ENCODE measurements at regions not wholly inside any gene's neighbourhood (a gene's known extent, or its start where the extent isn't known, plus 50 kb on each side); places are given as distances from the start of the nearest gene placed in this dataset.
"Not testable (repeated sequence)": the region's sequence is repeated elsewhere in the genome, so short reads cannot be mapped to it uniquely, and the experiment has no call there.

DNA sequence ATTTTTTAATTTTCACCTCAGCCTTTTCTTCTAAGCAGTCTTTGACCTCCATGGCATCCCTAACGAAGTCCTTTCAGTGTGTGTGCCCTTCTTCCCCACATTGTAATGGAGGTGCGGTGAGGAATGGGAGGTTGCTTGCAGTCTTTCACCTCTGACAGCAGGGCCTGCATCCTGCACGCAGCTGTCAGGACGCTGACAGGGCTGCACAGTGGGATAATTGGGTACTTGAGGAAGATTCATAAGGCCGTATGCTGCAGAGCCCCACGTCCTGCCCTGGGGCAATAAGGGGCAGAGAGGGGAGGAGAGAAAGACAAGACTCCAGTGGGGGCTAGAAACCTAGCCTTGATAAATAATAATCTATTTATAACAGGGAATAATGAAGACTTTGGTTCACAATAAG lies 184.7 kb downstream of the SAMD5 start:
- TF ChIP-seq, protein P1, sequence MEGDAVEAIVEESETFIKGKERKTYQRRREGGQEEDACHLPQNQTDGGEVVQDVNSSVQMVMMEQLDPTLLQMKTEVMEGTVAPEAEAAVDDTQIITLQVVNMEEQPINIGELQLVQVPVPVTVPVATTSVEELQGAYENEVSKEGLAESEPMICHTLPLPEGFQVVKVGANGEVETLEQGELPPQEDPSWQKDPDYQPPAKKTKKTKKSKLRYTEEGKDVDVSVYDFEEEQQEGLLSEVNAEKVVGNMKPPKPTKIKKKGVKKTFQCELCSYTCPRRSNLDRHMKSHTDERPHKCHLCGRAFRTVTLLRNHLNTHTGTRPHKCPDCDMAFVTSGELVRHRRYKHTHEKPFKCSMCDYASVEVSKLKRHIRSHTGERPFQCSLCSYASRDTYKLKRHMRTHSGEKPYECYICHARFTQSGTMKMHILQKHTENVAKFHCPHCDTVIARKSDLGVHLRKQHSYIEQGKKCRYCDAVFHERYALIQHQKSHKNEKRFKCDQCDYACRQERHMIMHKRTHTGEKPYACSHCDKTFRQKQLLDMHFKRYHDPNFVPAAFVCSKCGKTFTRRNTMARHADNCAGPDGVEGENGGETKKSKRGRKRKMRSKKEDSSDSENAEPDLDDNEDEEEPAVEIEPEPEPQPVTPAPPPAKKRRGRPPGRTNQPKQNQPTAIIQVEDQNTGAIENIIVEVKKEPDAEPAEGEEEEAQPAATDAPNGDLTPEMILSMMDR (IDR thresholded peaks at IDR 0.05; ENCODE audit: extremely low read depth, insufficient read depth, missing control alignments): no peak
- in situ Hi-C loops (cut with MboI; ENCODE audit: low pct_unique_long_range_greater_than_20kb, low sequenced_read_pairs, unreplicated experiment): no loop called here
- no peak for DNase-seq (ENCODE audit: low spot score)

GRCh38 chr6:147694556-147694955 lies 186.1 kb downstream of the SAMD5 start:
- in situ Hi-C loops (cut with MboI; ENCODE audit: low pct_unique_long_range_greater_than_20kb, low sequenced_read_pairs, unreplicated experiment); DNase-seq (ENCODE audit: low spot score): not testable (repeated sequence)

GRCh38 chr6:147695819-147696218 lies 187.3 kb downstream of the SAMD5 start:
- DNase-seq (ENCODE audit: low spot score): no peak

GRCh38 chr6:147699140-147699539 lies 190.7 kb downstream of the SAMD5 start:
- no peak for DNase-seq (ENCODE audit: low spot score)
- in situ Hi-C loops (cut with MboI; ENCODE audit: low pct_unique_long_range_greater_than_20kb, low sequenced_read_pairs, unreplicated experiment): no loop called here
- TF ChIP-seq, protein P1 (IDR thresholded peaks at IDR 0.05; ENCODE audit: extremely low read depth, insufficient read depth, missing control alignments): no peak

More at GRCh38 chr6:147695819-147696218, 187.3 kb downstream of the SAMD5 start:
- TF ChIP-seq, protein P1 (IDR thresholded peaks at IDR 0.05; ENCODE audit: extremely low read depth, insufficient read depth, missing control alignments): no peak
- in situ Hi-C loops (cut with MboI; ENCODE audit: low pct_unique_long_range_greater_than_20kb, low sequenced_read_pairs, unreplicated experiment): no loop called here

DNA sequence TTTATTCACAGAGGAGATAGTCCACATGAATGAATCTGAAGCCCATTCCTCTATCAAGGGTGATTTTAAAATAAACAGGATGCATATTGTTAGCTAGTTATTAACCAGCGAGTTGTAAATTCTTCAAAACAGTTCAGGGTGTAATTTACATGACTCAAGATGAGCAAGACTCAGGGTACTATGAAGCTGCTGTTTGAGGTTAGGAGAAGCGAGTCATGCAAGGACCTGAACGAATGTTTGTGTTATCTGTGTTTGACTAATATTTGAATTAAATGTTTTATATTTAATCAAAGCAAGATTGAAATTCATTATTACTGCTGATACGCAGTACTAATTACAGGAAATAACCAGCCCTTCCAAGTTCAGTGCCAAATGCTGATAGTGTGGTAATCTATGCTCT lies 191.1 kb downstream of the SAMD5 start:
- in situ Hi-C loops (cut with MboI; ENCODE audit: low pct_unique_long_range_greater_than_20kb, low sequenced_read_pairs, unreplicated experiment): no loop called here
- no peak for DNase-seq (ENCODE audit: low spot score)
- TF ChIP-seq, protein P1 (IDR thresholded peaks at IDR 0.05; ENCODE audit: extremely low read depth, insufficient read depth, missing control alignments): no peak

DNA sequence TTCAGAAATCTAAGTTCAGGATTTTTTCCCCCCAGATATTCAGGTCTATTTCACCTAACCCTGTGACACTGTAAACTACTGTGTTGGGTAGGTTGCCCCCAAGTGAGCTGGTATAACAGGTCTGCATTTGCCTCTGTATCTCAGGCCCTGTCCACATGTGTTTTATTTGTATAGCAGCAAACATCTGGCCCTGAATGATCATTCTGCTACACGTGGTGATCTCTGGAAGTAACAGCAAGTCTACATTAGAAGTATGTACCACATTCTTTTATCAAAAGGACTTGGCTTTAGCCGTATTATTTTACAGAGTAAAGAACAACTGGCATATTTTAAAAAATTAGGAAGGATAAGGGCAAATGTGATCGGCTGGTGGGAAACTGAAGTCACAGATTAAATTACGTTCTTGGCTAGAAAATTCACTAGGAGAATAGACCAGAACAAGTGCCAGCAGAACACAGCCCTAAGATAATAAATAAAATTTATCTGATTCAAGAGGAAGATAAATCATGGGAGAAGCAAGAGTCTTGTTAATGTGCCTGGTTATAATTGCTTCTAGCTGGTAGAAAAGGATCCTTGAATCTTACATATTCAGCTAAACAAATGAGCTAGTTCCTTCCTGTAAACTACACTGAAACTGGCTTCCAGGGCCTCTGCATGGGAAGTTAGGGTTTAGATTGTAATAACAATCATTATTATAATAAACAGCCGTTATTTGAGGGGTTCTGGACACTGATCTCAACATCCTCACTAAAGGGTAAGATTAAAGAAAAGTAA lies 192.1 kb downstream of the SAMD5 start:
- in situ Hi-C loops (cut with MboI; ENCODE audit: low pct_unique_long_range_greater_than_20kb, low sequenced_read_pairs, unreplicated experiment): no loop called here
- no peak for DNase-seq (ENCODE audit: low spot score)
- TF ChIP-seq, protein P1 (IDR thresholded peaks at IDR 0.05; ENCODE audit: extremely low read depth, insufficient read depth, missing control alignments): no peak

DNA sequence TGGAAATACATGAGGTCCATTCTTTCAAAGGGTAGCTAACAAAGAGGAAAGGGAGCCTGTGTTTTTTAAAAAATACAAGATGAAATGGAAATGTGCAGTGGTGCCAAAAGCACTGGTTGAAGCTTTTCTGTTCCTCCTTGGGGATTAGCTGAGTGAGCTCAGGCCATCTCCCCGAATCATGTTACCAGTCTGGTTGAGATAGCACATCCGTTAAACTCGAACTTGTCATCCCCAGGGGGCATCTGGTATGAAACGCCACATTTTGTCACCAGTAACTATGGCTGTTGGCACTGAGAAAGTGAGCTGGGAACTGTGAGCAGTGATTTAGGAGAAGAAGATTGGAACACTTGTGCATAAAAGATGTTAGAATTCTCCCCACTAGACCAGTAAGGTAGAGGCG lies 196.2 kb downstream of the SAMD5 start:
- DNase-seq (ENCODE audit: low spot score): no peak
- TF ChIP-seq, protein P1 (IDR thresholded peaks at IDR 0.05; ENCODE audit: extremely low read depth, insufficient read depth, missing control alignments): no peak
- in situ Hi-C loops (cut with MboI; ENCODE audit: low pct_unique_long_range_greater_than_20kb, low sequenced_read_pairs, unreplicated experiment): no loop called here
